ENCODE measurements at regions not wholly inside any gene's neighbourhood (a gene's known extent, or its start where the extent isn't known, plus 50 kb on each side); places are given as distances from the start of the nearest gene placed in this dataset.

DNA sequence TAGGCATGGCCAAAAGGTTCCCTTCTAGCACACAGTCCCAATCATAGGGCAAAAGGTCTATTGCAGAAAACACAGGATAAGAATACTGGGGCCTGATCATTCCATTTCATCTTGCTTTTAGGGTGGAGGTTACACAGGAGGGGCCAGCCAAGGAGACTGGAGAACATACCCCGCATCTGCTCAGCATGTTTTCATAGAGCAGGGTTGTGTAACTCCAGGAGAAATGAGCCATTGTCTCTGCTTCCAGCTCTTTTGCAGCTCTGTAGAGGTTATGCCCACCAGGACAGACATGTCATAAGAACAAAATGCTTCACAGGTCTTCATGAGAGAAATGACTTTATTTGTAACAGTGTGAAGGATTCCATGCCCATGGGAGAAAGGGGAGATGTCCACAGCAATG, 742.8 kb downstream of the DACH1 start:
- Histone ChIP-seq H3K4me1 (replicated peaks in 1 of 2) (no peaks in the 10 kb centered on the region), H3K36me3 (replicated peaks in 1 of 2) (no peaks in the 10 kb centered on the region), H3K27me3 (no peaks in the 10 kb centered on the region), H3K27ac (no peak overlapping the region), H3K9me3 (replicated peaks in 1 of 3) (no peaks in the 10 kb centered on the region), H3K4me3 (no peak overlapping the region)
- 77 to 100% (median 86%) methylated on average over 1 of the region's 1 CpG for WGBS, 4 donors
- TF ChIP-seq, protein P1, sequence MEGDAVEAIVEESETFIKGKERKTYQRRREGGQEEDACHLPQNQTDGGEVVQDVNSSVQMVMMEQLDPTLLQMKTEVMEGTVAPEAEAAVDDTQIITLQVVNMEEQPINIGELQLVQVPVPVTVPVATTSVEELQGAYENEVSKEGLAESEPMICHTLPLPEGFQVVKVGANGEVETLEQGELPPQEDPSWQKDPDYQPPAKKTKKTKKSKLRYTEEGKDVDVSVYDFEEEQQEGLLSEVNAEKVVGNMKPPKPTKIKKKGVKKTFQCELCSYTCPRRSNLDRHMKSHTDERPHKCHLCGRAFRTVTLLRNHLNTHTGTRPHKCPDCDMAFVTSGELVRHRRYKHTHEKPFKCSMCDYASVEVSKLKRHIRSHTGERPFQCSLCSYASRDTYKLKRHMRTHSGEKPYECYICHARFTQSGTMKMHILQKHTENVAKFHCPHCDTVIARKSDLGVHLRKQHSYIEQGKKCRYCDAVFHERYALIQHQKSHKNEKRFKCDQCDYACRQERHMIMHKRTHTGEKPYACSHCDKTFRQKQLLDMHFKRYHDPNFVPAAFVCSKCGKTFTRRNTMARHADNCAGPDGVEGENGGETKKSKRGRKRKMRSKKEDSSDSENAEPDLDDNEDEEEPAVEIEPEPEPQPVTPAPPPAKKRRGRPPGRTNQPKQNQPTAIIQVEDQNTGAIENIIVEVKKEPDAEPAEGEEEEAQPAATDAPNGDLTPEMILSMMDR (IDR thresholded peaks at IDR 0.05) = no peak
- TF ChIP-seq POLR2A (IDR thresholded peaks at IDR 0.05) = no peak
- intact Hi-C loops (cut with DNase I) = no loop called here
- DNase-seq = no peak

DNA sequence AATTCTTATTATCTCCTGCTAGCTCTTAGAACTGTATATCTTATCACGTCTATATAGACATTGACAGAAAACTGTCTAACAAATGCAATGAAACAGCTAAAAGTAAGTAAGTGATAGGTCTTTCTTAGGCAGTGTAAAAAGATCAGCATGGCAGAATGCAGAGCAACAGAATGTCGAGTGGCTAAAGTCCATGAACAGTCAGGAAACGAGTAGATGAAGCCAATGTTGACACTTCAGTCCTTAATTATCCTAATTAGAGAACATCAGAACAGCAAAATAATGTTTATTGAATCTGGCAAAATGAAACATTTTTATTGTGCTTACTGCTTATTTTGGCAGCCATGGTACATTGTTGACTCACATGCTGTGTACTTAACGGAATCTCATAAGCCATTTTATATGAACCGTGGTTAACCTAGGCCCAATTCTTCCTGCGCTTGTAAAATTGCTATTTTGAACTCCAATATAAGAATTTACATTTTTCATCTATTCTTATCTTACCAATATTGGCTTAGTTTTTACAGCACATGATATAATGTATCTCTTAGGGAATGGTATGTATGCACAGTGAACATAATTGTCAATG, 748.1 kb downstream of the DACH1 start:
- DNase-seq = no peak
- intact Hi-C loops (cut with DNase I) = no loop called here
- no peak for TF ChIP-seq POLR2A (IDR thresholded peaks at IDR 0.05)
- TF ChIP-seq, protein P1 (IDR thresholded peaks at IDR 0.05) = no peak
- no peaks in the 10 kb centered on the region for H3K36me3 ChIP-seq (replicated peaks in 1 of 2)
- WGBS, 4 donors = 74 to 85% (median 83%) methylated on average over 6 of the region's 6 CpGs
- no peaks in the 10 kb centered on the region for H3K4me1 ChIP-seq (replicated peaks in 1 of 2)
- H3K27ac ChIP-seq = no peak overlapping the region
- H3K4me3 ChIP-seq = no peak overlapping the region
- H3K9me3 ChIP-seq (replicated peaks in 1 of 3) = no peaks in the 10 kb centered on the region
- no peaks in the 10 kb centered on the region for H3K27me3 ChIP-seq

DNA sequence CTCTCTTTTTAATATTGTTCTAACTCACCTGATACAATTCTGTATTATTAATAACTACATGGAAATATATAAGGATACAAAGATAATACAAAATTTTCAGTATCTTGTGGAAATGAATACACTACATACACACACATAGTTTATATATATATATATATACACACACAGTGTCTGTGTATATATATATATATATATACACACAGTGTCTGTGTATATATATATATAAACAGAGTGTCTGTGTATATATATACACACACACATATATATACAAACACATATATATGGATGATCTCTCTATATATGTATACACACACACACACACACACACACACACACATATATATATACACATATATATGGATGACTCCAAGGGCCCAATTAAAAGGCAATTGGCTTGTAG, 749.1 kb downstream of the DACH1 start:
- Histone ChIP-seq H3K9me3 (replicated peaks in 1 of 3) (no peaks in the 10 kb centered on the region), H3K27me3 (no peaks in the 10 kb centered on the region), H3K4me1 (replicated peaks in 1 of 2) (no peaks in the 10 kb centered on the region), H3K4me3 (no peak overlapping the region), H3K27ac (no peak overlapping the region), H3K36me3 (replicated peaks in 1 of 2) (no peaks in the 10 kb centered on the region)
- no peak for DNase-seq
- TF ChIP-seq, protein P1 (IDR thresholded peaks at IDR 0.05) = no peak
- no peak for TF ChIP-seq POLR2A (IDR thresholded peaks at IDR 0.05)
- intact Hi-C loops (cut with DNase I) = no loop called here

DNA sequence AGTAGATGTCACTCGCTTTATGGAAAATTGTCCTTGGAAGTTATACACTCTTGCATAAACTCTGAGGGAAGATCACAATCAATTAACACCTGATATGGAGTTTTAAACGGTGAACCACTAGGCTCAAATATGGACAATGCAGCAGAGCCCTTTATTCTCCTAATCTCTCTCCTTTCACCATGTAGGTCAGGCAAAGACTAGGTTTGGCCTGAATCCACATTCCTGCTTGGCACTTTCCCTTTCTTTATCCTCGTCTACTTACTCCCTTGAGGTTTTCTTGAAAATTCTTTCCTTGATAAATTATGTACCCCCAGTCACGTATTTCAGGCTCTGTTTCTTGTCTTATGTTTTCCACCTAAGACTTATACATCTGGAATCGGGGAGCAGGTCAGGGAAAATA, 751.7 kb downstream of the DACH1 start:
- TF ChIP-seq, protein P1 (IDR thresholded peaks at IDR 0.05) = no peak
- no peak for TF ChIP-seq POLR2A (IDR thresholded peaks at IDR 0.05)
- Histone ChIP-seq H3K4me1 (replicated peaks in 1 of 2) (no peaks in the 10 kb centered on the region), H3K4me3 (no peak overlapping the region), H3K27me3 (no peaks in the 10 kb centered on the region), H3K9me3 (replicated peaks in 1 of 3) (no peaks in the 10 kb centered on the region), H3K27ac (no peak overlapping the region), H3K36me3 (replicated peaks in 1 of 2) (no peaks in the 10 kb centered on the region)
- DNase-seq = no peak
- WGBS, 4 donors = 46 to 64% (median 56%) methylated on average over 5 of the region's 5 CpGs
- intact Hi-C loops (cut with DNase I) = no loop called here
